Fibroblast of mammary gland (primary cell): ENCODE measurements at regions not wholly inside any gene's neighbourhood (a gene's known extent, or its start where the extent isn't known, plus 50 kb on each side); places are given as distances from the start of the nearest gene placed in this dataset.
A peak's percentile ranks its signal among the peaks of the same experiment; 100 is the strongest.
"Not testable (repeated sequence)": the region's sequence is repeated elsewhere in the genome, so short reads cannot be mapped to it uniquely, and the experiment has no call there.

Source experiments
- DNase-seq: peaks from one replicate; pipeline ENCODE4 v3.0.0-alpha.2; 2010; ENCODE audit warnings: low read depth
- H3K4me3 ChIP-seq: 2 replicates; pipeline ENCODE4 v1.5.1; 2011; ENCODE audit warnings: low read depth, mild to moderate bottlenecking, low read length, moderate library complexity; ENCODE audit not compliant: control insufficient read depth
- TF ChIP-seq, protein P1 (sequence below): conservative IDR thresholded peaks from 2 replicates; pipeline ENCODE4 v1.5.1; 2011; ENCODE audit warnings: low read depth, low read length, inconsistent platforms; ENCODE audit not compliant: control insufficient read depth, insufficient read depth

DNA sequence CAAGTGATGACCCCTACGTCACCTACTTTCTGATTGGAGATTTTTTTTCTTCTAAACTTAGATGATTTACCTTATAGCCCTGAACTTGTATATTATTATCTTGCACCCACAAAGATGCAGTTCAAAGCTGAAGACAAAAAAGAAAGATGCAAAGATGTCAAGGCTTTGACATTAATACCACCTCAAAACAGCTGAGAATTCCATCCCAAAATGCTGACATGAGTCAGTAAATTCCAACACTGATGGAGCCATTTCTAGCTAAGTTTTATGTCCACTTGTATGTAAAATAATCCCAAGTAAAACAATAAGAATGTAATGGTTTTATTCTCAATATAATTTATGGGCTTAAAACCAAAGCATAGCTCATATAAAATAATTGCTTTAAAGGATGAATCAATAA lies 91.5 kb upstream of the CDH9 start:
- no peak overlapping the region for H3K4me3 ChIP-seq
- DNase-seq = no peak
- TF ChIP-seq, protein P1, sequence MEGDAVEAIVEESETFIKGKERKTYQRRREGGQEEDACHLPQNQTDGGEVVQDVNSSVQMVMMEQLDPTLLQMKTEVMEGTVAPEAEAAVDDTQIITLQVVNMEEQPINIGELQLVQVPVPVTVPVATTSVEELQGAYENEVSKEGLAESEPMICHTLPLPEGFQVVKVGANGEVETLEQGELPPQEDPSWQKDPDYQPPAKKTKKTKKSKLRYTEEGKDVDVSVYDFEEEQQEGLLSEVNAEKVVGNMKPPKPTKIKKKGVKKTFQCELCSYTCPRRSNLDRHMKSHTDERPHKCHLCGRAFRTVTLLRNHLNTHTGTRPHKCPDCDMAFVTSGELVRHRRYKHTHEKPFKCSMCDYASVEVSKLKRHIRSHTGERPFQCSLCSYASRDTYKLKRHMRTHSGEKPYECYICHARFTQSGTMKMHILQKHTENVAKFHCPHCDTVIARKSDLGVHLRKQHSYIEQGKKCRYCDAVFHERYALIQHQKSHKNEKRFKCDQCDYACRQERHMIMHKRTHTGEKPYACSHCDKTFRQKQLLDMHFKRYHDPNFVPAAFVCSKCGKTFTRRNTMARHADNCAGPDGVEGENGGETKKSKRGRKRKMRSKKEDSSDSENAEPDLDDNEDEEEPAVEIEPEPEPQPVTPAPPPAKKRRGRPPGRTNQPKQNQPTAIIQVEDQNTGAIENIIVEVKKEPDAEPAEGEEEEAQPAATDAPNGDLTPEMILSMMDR = no peak

DNA sequence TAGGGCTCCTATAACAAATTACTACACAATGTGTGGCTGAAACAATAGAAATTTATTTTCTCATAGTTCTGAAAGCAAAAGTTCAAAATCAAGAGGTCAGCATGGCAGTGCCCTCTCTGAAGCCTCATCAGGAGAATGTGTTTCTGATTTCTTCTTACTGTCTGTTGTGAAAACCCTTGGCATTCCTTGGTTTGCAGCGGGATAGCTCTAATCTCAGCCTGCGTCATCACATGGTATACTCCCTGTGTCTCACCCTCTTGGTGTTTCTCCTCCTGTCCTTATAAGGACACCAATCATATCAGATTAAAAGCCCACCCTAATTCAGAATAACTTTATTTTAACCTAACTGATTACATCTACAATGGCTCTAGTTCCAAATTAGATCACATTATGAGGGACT lies 87.5 kb upstream of the CDH9 start:
- DNase-seq = no peak
- H3K4me3 ChIP-seq = no peak overlapping the region
- TF ChIP-seq, protein P1 = no peak

DNA sequence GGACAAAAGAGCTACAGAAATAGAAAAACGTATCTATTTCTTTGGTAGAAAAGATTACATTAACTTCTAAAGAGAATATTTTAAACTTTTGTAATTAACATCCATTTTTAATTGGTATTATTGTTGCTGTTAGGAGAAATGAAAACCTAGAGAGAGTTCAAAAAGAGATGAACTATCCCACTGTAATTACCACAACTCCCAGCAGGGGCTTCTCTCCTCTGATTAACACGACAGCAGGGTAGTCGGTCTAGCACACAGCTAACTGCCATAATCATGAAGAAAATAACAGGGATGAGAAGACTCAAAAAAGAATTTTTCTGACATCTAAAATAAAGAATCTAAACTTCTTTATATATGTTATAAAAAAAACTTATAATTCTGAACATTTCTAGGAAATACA lies 86.2 kb upstream of the CDH9 start:
- peak; percentile 36 for DNase-seq
- TF ChIP-seq, protein P1 = peak; percentile 63
- no peak overlapping the region for H3K4me3 ChIP-seq

DNA sequence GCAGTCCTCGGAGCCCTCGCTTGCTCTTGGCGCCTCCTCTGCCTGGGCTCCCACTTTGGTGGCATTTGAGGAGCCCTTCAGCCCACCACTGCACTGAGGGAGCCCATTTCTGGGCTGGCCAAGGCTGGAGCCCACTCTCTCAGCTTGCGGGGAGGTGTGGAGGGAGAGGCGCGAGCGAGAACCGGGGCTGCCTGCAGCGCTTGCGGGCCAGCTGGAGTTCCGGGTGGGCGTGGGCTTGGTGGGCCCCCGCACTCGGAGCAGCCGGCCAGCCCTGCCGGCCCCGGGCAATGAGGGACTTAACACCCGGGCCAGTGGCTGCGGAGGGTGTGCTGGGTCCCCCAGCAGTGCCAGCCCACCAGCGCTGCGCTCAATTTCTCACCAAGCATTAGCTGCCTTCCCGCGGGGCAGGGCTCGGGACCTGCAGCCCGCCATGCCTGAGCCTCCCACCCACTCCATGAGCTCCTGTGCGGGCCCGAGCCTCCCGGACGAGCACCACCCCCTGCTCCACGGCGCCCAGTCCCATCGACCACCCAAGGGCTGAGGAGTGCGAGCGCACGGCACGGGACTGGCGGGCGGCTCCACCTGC lies 81.4 kb upstream of the CDH9 start:
- DNase-seq, H3K4me3 ChIP-seq: not testable (repeated sequence)

DNA sequence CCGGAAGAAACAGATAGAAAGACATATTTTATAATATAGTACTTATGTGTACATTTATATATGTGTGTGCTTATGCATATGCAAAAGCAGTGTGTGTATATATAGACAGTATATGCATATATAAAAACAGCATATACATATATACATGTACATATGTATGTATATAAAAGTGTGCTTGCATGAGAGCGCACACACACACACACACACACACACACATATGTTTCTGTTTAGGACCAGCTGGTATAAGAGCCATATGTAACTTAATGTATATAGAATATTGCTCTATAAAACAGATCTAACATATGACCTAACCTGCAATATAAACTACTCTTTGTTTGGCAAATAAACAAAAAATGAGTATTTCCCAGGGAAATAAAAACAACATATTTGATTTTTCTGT lies 65.1 kb upstream of the CDH9 start:
- no peak for DNase-seq
- H3K4me3 ChIP-seq = no peak overlapping the region
- TF ChIP-seq, protein P1 = no peak

DNA sequence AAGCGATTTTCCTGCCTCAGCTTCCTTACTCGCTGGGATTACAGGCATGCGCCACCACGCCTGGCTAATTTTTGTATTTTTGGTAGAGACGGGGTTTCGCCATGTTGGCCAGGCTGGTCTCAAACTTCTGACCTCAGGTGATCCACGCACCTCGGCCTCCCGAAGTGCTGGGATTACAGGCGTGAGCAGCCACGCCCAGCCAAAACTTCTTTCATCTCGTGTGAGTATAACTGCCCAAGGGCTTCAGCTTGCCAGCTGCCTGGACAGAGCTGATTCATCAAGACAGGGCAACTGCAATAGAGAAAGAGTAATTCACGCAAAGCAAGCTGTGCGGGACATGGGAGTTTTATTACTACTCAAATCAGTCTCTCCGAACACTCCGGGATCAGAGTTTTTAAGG lies 57.4 kb upstream of the CDH9 start:
- H3K4me3 ChIP-seq, DNase-seq: not testable (repeated sequence)

DNA sequence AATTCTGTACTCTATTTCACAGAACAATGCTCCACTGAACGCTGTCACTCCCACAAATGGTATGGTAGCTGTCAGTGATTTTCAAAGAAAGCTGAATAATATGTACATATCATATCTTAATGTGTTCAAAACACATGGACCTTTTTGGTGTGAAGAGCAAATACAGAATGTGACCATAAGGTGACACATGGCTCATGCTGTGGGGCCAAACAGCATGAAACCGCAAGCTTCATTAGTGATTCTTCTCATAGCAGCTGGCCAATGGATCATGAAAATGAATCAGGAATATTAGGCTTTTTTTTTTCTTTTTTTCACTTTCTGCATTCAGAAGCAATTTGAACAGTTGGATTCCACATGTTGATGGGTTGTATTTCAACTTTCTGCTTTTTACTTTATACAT lies 54.9 kb upstream of the CDH9 start:
- no peak for DNase-seq
- H3K4me3 ChIP-seq = no peak overlapping the region
- TF ChIP-seq, protein P1 = no peak

DNA sequence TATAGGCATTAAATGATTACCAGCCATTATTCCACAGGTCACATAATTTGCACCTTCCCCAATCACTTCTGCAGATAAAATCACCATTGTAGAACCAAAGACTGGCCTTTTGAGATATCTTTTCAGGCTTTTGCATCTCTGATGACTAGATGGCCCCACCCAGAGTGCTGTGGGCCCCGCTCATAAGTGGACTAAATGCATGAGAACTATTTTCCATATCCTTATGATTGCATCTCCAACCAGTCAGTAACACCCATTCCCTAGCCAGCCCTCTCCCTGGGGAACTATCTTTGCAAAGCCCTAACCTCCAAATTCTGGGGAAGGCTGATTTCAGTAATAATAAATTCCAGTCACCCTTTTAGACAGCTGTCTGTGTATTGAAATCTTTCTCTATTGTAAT lies 53.5 kb upstream of the CDH9 start:
- no peak overlapping the region for H3K4me3 ChIP-seq
- no peak for DNase-seq
- TF ChIP-seq, protein P1 = no peak

DNA sequence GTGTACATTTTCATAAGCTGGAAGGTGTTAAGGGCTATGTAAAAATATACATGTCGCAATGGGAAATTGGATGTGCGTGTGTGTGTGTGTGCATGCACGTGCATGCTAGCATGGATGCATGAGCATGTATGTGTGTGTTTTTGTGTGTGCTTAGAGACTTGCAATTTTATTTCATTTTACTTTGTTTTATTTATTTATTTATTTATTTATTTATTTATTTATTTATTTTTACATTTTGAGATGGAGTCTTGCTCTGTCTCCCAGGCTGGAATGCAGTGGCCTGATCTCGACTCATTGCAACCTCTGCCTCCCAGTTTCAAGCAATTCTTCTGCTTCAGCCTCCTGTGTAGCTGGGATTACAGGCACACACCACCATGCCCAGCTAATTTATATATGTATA lies 50.4 kb upstream of the CDH9 start:
- not testable (repeated sequence) for DNase-seq, H3K4me3 ChIP-seq
